CD4-positive, alpha-beta T cell treated with Interleukin-21 for 1 hour (primary cell): ENCODE measurements at regions not wholly inside any gene's neighbourhood (a gene's known extent, or its start where the extent isn't known, plus 50 kb on each side); places are given as distances from the start of the nearest gene placed in this dataset.

ENCODE experiments used
- DNase-seq: peaks from one replicate; pipeline ENCODE4 v3.0.0-alpha.2; 2020

GRCh38 chrX:69362856-69363255, 141.3 kb upstream of the NALF2 start:
- no peak for DNase-seq

DNA sequence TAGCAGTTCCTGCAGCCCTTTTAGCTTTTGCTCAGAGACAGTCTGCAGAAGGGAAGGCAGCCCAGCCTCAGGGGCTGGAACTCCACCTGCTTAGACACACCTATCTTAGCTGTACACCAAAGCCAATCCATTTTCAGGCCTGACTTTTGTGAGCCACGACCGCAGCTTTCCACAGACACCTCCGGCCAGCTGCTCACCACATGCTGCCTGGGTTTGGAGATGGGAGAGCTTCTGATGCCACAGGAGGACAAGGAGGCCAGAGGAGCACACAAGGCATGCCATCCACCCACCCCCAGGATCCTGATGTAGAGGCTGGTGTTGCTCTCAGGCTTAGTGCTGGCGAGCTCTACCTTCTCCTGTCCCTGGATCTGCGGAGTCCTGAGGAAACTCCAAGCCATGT, 141.8 kb upstream of the NALF2 start:
- DNase-seq = no peak

DNA sequence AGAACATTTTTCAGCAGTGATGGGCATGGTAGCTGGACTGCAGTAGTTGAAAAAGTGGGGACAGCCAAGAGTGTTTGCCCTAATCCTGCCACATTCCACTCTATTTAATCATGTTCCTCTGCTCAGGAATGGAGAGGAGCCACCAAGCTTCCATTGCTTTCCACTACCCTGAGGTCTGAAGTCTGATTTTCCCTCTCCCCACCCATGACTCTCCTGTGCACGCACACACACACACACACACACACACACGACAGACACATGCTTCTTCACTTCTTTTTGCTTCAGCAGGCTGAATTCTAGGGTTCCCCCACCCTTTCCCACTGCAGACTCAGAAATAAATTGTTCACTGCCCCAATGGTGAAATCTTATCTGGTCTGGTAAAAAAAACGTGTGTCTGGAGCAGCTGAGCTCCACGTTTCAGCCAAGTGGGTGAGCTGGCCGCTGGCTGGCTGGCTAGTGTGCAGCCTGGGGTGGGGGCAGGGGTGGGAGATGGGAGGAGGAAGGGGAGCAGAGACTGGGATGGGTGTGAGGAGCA, 142.7 kb upstream of the NALF2 start:
- DNase-seq = no peak

DNA sequence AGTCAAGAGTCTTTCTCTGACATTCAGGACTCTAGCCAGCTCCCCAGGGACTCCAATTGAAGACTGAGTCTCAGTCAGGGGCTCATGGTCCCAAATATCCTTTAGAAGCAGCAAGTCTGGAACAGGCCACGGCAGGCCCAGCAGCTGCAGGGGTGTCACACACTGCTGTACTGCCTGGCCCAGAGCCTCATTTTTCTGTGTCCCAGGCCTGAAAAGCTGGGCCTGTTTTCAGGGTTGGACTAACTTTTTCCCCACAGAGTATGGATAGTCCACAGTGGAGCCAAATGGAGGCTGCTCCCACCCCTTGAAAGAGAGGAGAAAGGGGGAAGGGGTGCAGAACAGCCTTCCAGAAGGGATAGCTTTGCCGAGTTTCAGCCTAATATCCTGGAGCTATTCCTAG, 146.8 kb upstream of the NALF2 start:
- no peak for DNase-seq

DNA sequence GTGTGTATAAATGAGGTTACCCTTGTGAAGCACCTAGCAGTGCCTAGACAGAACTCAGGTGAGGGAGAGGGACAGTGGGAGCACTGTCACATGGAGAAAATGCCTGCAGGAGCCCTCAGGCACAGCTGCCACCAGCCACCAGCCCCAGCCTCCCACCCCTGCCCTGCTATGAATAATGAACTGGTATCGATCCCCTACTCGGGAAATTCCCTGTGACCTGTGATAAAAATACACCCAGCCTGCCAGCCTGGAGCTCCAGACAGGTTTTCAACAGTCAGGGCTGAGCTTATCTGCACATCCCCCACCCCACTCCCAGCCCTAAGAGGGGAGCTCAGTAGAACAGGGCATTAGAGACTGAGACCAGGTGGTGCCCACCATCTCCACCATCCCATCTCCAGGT, 159.6 kb upstream of the PJA1 start:
- DNase-seq = no peak

DNA sequence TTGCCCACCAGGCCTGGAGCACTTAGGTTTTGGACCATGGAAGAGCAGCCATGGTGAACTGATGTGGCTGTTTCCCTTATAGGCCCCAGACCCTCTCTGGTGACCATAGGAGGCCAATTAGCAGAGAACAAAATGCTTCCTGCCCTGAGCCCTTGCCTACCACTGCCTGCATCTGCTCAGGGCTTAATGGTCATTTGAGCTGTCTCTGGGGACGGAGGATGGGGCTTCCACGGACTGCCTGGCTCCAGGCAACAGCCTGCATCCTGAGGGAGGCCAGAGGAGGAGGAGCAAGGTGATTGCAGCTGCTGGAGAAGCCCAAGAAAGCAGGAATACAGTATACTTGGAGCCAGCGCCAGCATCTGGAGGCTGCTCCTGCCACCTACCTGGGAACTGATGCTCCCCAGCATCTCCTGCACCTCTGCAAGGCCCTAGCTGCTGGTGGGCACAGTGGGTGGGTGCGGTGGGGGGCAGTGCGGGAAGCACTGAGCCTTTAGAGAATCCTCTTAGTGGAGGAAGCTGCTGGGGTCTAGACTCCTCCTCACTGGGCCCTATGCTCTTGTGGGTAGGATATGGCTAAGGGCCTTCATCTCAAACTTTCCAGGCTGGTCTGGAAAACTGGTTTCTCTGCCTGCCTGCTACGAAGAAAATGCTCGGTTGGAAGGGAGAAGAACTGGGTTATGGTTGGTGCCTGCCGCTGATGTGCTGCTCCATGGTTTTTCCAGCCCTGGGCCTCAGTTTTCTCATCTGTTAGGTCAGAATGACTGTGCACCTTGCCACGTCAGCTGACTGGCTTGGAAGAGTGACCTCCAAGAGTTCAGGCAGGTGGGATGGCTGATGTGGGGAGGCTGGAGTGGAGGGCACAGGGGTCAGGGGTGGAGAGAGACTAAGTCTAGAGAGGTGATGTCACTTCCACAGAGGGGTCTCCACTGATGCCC, 158.8 kb upstream of the PJA1 start:
- DNase-seq = no peak

DNA sequence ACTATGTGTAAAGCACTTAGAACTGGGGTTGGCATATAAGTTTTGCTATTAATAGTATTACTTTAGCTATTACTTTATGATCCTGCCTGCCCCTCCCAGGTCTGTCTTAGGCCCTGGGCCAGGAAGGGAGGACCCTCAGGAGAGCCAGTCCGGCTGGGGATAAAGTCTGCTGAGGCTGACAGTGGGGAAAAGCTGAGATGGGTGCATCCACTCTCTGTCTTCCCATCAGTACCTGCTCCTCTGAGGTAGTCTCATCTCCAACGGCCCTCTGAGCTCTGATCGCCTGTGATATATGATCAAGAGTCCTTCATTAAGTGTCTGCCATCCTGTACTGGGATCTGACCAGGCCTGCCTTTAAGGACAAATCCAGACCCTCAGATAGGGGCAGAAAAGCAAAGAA, 156.5 kb upstream of the PJA1 start:
- no peak for DNase-seq

DNA sequence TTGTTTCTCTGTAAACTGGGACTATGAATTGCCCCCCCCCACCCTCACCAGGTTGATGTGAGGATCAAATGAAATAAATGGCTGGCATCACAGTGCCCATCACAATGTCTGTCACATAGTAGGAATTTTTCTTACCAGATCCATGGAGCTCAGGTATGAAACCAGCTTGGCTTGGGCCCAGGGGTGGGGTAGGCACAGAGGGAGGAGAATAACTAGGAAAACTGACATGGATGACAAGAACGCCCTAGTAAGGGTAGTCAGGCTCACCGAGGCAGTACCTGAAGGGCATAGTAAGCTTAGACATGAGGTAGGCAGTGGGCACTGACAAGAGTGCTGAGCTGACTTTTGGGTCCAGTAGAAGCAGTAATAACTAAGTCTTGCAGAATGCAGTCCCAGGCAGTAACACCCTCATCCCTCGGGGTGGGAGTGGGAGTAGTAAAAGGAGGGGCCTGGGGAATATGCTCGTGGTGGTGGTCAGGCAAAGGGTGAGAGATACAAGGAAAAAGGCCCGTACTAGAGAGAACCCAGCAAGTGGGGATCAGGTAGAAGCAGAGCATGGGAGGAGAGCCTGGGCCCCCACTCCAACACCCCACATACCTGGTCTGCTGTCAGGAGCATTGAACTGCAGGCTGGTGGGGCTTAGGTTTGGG, 155.9 kb upstream of the PJA1 start:
- DNase-seq = no peak

DNA sequence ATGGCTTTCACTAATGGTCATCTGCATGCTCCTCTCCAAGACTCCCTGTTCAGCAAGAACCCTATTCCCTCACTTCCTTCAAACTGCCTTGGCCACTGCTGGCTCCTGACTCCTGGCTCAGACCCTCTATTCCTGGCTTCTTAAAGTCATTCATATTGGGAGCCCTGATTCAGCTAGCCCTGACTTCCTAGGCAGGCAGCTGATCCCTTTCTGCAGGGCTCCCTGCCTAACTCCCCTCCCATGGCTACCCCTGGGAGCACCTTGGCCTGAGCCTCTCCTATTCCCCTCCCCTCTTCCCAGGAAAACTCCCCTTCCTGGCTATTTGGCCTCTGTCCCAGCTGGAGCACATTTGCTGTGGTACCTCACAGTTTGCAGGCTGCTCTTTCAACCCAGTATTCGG, 154.9 kb upstream of the PJA1 start:
- no peak for DNase-seq

GRCh38 chrX:69319376-69319775, 154.1 kb upstream of the PJA1 start:
- no peak for DNase-seq

DNA sequence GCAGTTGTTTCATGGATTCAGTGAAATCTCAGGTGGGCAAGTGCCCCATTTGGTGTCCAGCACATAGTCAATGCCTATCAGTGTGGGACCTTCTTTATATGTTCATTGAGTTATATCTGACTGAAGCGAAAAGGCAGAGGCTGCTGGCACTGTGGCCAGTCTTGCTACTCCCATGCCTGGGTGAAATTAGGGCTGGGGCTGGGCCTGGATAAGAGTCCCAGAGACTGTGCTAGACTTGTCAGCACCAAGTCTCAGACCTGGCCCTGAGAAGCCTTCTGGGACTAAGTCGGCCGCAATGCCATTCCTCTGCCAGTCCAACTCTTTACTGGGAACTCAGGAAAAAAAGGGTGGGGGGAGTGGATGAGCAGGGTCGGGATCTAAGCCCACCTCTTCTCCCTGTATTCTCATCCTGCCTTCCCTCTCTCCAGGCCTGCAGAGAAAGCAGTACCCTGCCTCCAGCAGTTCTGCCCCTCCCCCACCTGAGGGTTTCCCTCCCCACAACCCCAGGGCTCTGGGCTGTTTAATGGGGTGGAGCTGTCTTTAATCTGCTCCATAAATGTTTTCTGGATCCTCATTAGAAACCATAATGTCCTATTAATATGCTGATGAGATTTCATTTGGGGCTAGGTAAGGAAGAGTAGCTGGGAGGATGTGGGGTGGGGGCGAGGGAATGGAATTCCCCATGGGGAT, 153.5 kb upstream of the PJA1 start:
- no peak for DNase-seq

- no peak for DNase-seq
These were observed 152.5 kb upstream of the PJA1 start for GRCh38 chrX:69317721-69318120.

DNA sequence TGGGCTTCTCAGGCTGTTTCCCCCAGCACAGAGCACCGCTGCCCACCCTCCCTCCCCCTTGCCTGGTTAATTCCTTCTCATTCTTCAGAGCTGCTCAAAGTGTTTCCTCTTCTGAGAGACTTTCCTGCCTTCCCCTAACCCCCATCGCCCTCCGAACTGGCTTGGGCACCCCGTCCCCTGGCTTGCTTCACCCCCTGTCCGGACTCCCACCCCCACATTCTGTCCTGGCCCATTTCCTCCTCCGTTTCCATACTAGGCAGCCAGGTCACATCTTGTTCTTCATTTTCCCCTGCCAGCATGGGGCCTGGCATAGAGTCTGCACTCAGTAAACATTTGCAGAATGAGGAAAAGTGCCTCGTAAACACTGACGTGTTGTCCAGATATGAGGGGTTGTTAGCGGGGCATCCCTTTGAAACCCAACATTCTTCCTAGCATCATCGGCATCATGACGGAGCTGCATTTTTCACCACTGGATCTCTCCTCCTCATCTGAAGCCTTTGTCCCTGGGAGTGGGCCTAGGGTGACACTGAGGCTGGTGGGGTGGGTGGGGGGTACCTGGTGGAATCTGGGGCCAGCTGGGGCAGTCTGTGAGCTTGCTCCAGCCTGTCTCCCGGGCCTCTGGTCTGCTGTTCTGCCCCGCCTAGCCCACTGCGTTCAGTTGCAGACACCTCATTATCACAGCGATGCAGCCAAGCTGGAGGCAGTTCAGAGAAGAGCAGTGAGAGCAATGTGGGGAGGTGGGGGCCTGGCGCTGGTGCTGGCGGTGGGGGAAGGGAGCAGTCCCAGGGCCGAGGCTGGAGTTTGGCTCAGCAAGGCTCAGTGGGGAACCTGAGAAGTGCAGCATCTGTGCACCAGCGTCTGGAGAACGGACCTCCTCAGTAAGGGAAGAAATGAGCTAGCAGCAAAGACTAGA, 149.4 kb upstream of the PJA1 start:
- no peak for DNase-seq

DNA sequence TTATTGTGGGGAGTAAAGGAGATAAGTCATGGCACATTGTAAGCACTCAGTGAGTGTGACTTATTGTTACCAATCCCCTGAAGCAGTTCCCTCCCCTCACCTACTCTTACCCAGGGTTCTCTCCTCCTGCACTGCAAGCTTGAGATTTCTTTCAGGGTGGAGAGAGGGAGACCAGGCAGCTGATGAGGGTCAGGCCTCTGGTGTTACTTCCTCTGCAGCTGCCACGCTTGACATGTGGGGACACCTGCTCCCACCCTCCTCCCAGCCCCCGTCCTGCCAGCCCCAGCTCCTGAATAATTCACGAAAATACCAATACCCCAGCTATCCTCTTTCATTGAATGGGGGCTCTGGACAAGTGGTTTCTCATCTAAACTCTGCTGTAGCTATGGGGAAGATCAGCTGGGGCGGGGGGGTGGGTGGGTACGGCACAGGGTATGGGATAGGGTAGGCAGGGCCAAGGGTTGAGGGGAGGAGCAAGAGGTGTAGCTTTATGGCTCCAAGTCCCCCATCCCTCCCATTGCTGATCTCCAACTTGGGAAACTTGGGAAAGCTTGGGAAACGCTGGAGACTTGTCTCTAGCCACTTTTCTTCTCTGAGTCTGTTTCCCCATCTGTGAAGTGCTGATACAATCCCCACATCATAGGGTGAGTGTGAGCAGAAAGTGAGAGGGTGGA, 148.5 kb upstream of the PJA1 start:
- DNase-seq = no peak

DNA sequence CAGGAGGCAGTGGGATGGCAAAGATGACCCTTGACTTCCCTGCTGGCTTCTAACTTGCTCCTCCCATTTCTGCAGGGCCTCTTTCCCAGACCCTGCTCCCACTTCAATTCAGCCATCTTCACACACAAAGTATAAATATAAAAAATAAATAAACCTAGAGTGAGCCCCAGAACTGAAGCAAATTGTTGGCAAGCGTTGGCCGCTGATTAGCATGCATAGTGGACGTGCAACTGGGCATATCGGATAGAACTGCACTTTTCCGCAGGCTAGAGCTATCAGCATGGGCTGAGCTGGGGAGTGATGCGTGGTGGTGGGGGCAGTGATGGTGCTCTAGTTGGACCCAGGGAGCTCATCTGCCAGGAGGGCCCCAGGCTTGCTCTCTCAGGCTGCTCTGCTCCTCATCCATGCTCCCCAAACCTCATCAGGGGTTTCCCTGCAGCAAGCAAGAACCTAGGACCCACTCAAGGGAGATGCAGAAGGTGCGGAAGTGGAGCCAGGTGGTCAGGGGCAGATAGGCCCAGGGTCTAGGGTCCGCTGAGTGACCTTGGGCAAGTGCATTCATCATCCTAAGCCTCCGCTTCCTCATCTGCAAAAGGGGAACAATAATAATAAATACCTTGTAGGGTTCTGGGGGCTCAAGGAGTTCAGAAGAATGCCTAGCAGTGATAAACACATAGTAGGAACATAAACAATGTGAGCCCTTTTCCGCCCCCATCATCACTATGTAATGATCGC, 146.8 kb upstream of the PJA1 start:
- no peak for DNase-seq

- DNase-seq = no peak
These were observed 144.0 kb upstream of the PJA1 start for GRCh38 chrX:69309074-69309792.

DNA sequence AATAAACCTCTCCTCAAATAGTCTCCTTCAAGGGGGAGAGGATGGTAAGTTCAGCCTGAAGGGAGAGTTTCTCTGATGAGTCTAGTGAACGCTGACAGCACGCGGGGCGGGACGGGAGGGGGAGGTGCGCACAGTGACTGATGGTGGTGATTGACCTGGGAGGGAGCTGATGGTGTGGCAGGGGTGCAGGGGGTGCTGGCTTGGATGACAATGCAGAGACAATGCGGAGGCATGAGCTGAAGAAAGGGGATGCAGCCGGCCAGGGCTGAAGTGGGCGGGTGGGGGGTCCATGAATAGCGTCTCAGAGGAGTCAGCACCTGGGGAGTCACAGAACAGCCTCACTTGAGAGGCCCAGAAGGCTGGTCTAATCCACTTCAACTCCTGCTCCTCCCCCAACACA, 142.5 kb upstream of the PJA1 start:
- no peak for DNase-seq

- no peak for DNase-seq
These were observed 141.8 kb upstream of the PJA1 start for GRCh38 chrX:69307029-69307428.

- no peak for DNase-seq
These were observed 140.8 kb upstream of the PJA1 start for GRCh38 chrX:69306063-69306404.

DNA sequence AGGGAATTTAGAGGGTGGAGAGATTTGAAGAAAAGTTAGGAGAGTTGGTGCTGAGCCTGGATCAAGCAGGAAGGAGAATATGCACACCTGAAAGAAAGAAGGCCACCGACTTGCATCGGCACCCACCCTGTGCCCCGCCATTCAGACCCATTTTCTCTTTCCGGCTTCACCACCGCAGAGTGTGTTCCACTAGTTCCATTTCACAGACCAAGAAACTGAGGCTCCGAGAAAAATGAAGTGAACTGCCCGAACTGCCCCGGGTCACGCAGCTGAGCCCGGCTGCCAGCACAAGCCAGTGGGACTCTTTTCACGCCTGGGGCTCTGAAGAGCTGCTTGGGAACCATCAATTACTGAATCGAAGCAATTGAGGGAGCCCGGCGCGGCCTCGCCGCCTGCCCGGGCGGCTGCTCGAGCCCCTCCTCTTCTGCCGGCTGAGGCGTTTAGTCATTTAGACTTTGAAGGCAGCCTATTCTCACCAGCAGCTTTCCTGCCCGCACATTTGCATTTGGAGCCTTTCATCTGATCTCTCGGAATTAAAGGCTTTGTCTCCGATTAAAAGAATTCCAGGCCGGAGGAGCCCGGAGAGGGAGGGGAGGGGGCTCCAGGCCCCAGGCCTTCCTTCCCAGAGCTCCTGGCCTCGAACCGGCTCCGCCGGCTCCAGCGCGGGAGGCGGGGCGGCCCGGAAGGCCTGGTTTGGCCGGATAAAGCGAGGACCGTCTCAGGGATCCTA, 140.2 kb upstream of the PJA1 start:
- no peak for DNase-seq
